Testis (tissue), 2 donors: ENCODE measurements at regions not wholly inside any gene's neighbourhood (a gene's known extent, or its start where the extent isn't known, plus 50 kb on each side); places are given as distances from the start of the nearest gene placed in this dataset.

Source experiments
- POLR2A ChIP-seq: fragments of 450-650 bp; IDR thresholded peaks from one replicate; pipeline ENCODE4 v1.6.1; 2017; ENCODE audit warnings: antibody characterized with exemption, mild to moderate bottlenecking, moderate library complexity
- TF ChIP-seq, protein P1 (sequence below), 3 experiments: fragments of 450-650 bp in 2 of 3; fragments of 200-600 bp in 1 of 3; sonication (generic) in 1 of 3; IDR thresholded peaks; one replicate each; pipeline ENCODE4 v1.5.1; 2016 to 2019; ENCODE audit warnings: antibody characterized with exemption in 3 of 3, mild to moderate bottlenecking in 2 of 3, moderate library complexity in 1 of 3

DNA sequence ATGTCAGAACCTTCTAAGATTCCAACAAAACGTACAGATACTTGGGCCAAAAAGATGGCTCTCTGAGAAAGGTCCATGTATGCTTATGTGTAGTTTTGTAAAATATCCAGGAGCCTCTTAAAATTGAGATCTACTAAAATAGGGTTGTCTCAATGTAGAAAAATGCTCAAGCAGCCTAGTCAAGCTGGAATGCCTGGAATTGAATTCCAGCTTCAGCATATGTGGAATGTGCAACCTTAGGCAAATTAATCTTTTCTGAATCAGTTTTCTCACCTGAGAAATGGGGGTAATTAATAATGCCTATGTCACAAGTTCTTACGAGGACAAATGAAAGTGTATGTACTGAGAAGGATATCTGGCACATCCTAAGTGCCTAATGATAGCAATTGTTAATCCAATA, 662.4 kb downstream of the DTWD2 start:
- no peak for TF ChIP-seq POLR2A
- TF ChIP-seq, protein P1, sequence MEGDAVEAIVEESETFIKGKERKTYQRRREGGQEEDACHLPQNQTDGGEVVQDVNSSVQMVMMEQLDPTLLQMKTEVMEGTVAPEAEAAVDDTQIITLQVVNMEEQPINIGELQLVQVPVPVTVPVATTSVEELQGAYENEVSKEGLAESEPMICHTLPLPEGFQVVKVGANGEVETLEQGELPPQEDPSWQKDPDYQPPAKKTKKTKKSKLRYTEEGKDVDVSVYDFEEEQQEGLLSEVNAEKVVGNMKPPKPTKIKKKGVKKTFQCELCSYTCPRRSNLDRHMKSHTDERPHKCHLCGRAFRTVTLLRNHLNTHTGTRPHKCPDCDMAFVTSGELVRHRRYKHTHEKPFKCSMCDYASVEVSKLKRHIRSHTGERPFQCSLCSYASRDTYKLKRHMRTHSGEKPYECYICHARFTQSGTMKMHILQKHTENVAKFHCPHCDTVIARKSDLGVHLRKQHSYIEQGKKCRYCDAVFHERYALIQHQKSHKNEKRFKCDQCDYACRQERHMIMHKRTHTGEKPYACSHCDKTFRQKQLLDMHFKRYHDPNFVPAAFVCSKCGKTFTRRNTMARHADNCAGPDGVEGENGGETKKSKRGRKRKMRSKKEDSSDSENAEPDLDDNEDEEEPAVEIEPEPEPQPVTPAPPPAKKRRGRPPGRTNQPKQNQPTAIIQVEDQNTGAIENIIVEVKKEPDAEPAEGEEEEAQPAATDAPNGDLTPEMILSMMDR (IDR thresholded peaks at IDR 0.05): no peak
